ENCODE measurements at regions not wholly inside any gene's neighbourhood (a gene's known extent, or its start where the extent isn't known, plus 50 kb on each side); places are given as distances from the start of the nearest gene placed in this dataset.
"Not testable (repeated sequence)": the region's sequence is repeated elsewhere in the genome, so short reads cannot be mapped to it uniquely, and the experiment has no call there.

GRCh38 chr7:106523482-106523881 lies 137.5 kb downstream of the CCDC71L start:
- DNase-seq (ENCODE audit: low read depth): no peak

GRCh38 chr7:106522696-106523095 lies 138.3 kb downstream of the CCDC71L start:
- no peak for DNase-seq (ENCODE audit: low read depth)

GRCh38 chr7:106521541-106521940 lies 139.4 kb downstream of the CCDC71L start:
- DNase-seq (ENCODE audit: low read depth): no peak

- DNase-seq (ENCODE audit: low read depth): no peak
These were observed 139.9 kb downstream of the CCDC71L start for GRCh38 chr7:106520962-106521514.

- no peak for DNase-seq (ENCODE audit: low read depth)
These were observed 142.0 kb downstream of the CCDC71L start for GRCh38 chr7:106518967-106519366.

GRCh38 chr7:106518239-106518638 lies 142.7 kb downstream of the CCDC71L start:
- DNase-seq (ENCODE audit: low read depth): no peak

- DNase-seq (ENCODE audit: low read depth): no peak
These were observed 143.4 kb downstream of the CCDC71L start for GRCh38 chr7:106517508-106517907.

- no peak for DNase-seq (ENCODE audit: low read depth)
These were observed 145.6 kb downstream of the CCDC71L start for GRCh38 chr7:106515321-106515720.

- no peak for DNase-seq (ENCODE audit: low read depth)
These were observed 146.1 kb downstream of the CCDC71L start for GRCh38 chr7:106514881-106515280.

GRCh38 chr7:106512217-106512616 lies 148.7 kb downstream of the CCDC71L start:
- no peak for DNase-seq (ENCODE audit: low read depth)

- no peak for DNase-seq (ENCODE audit: low read depth)
These were observed 156.3 kb downstream of the CCDC71L start for GRCh38 chr7:106504645-106505044.

GRCh38 chr7:106504207-106504606 lies 156.8 kb downstream of the CCDC71L start:
- DNase-seq (ENCODE audit: low read depth): no peak

- DNase-seq (ENCODE audit: low read depth): no peak
These were observed 157.3 kb downstream of the CCDC71L start for GRCh38 chr7:106503626-106504025.

- no peak for DNase-seq (ENCODE audit: low read depth)
These were observed 159.1 kb downstream of the CCDC71L start for GRCh38 chr7:106501605-106502580.

GRCh38 chr7:106499897-106500296 lies 161.1 kb downstream of the CCDC71L start:
- no peak for DNase-seq (ENCODE audit: low read depth)

GRCh38 chr7:106498005-106498404 lies 163.0 kb downstream of the CCDC71L start:
- DNase-seq (ENCODE audit: low read depth): not testable (repeated sequence)

GRCh38 chr7:106493041-106493731 lies 167.8 kb downstream of the CCDC71L start:
- no peak for DNase-seq (ENCODE audit: low read depth)

- DNase-seq (ENCODE audit: low read depth): no peak
These were observed 172.5 kb downstream of the CCDC71L start for GRCh38 chr7:106488465-106488864.

GRCh38 chr7:106487892-106488291 lies 173.1 kb downstream of the CCDC71L start:
- no peak for DNase-seq (ENCODE audit: low read depth)

GRCh38 chr7:106486331-106486730 lies 174.6 kb downstream of the CCDC71L start:
- no peak for DNase-seq (ENCODE audit: low read depth)

- DNase-seq (ENCODE audit: low read depth): no peak
These were observed 175.0 kb downstream of the CCDC71L start for GRCh38 chr7:106485919-106486318.

GRCh38 chr7:106485031-106485551 lies 175.9 kb downstream of the CCDC71L start:
- no peak for DNase-seq (ENCODE audit: low read depth)

- no peak for DNase-seq (ENCODE audit: low read depth)
These were observed 176.4 kb downstream of the CCDC71L start for GRCh38 chr7:106484562-106484961.
